Stimulated activated naive CD8-positive, alpha-beta T cell treated with anti-CD3 and anti-CD28 coated beads, Interleukin-15, Interleukin-2, amounts not matched to agents 100 U/mL and 50 U/mL, for 24 hours (primary cell): ENCODE measurements at regions not wholly inside any gene's neighbourhood (a gene's known extent, or its start where the extent isn't known, plus 50 kb on each side); places are given as distances from the start of the nearest gene placed in this dataset.

Experiments used
- ATAC-seq: fragments of 150-1000 bp; cut with Tn5 transposase; one replicate; pipeline ENCODE4 v1.10.0; 2021
- DNase-seq: peaks from one replicate; pipeline ENCODE4 v3.0.0; 2021

- ATAC-seq (no peak), DNase-seq (no peak)
These were observed 218.4 kb upstream of the TMEM161B start for GRCh38 chr5:88487066-88487465.

DNA sequence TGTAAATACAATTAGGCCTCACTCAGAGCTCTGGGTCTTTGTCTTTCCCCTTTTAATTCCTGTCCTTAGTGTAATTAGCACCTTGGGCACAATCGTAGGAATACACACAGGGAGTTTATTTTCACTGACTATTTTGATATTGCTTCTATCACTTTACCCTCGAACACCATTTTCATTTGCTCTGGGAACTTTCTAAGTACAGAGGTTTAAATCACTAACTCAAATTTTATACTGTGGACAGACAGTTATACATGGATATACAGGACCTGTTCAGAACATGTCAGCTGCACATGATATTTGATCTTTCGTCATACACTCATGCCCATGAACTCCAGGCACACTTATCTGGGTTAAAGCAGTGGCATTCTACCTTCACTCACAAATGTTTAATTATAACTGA lies 217.8 kb upstream of the TMEM161B start:
- DNase-seq (no peak), ATAC-seq (no peak)

- no peak for ATAC-seq
- no peak for DNase-seq
These were observed 216.9 kb upstream of the TMEM161B start for GRCh38 chr5:88485531-88485930.

GRCh38 chr5:88483964-88484672 lies 215.5 kb upstream of the TMEM161B start:
- no peak for DNase-seq
- no peak for ATAC-seq

- ATAC-seq (no peak), DNase-seq (no peak)
These were observed 212.3 kb upstream of the TMEM161B start for GRCh38 chr5:88480801-88481499.

DNA sequence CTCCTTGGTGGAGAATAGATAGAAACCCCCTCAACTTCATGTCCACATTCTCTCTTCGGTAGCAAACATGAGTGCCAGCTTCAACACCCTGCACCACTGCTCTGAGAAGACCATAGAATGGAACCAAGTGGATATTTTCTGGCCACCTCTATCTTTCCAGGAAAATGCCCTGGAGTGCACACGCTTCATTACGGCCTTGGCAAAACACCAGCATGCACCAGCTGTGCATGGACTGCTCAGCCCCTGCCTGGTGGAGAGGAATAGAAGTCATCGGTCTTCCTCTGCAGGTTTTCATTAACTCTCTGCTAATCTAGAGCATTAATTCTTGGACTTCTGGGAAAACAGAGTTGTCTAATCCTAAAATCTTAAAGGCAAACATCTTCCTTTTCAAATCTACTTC lies 211.6 kb upstream of the TMEM161B start:
- no peak for DNase-seq
- ATAC-seq, result no peak

GRCh38 chr5:88474574-88474973 lies 205.9 kb upstream of the TMEM161B start:
- DNase-seq (no peak), ATAC-seq (no peak)

DNA sequence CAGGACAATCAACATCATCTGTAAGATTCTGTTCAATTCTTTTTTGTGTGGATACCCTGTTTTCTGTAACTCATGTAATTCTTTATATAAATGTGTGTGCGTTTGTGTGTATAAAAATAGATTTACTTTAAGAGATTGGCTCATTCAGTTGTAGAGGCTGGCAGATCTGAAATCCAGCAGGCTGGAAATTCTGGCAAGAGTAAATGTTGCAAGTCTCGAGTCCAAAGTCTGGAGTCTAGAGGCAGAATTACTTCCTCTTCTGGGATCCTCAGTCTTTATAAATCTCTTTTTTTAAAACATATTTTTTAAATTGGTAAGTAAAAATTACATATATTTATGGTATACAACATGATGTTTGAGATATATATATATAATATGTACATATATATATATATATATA lies 202.1 kb upstream of the TMEM161B start:
- ATAC-seq (no peak), DNase-seq (no peak)

GRCh38 chr5:88459971-88460370 lies 191.3 kb upstream of the TMEM161B start:
- DNase-seq (no peak), ATAC-seq (no peak)

GRCh38 chr5:88452820-88453219 lies 184.2 kb upstream of the TMEM161B start:
- DNase-seq, result no peak
- ATAC-seq, result no peak

GRCh38 chr5:88450239-88450638 lies 181.6 kb upstream of the TMEM161B start:
- ATAC-seq, result no peak

DNA sequence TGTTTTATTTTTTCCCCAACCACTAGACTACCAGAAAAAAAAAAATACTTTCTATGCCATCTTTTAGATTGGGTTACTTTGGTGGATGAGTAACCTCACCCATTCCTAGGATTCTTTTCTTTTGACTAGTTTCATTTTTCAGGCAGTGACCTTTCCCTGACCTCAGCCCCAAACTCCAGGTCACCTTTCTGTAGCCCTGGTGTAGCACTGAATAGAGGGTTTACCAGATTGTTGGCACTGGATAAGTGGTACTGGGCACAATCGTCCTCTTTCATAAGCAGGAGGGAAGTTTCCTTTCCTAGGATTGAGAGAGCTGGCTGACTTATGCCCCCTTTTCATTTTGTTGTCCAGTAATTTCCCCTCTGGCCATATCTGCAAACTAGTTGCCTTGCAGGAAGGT lies 169.4 kb upstream of the TMEM161B start:
- no peak for DNase-seq
- ATAC-seq, result no peak

More at GRCh38 chr5:88450239-88450638, 181.6 kb upstream of the TMEM161B start:
- DNase-seq, result no peak

DNA sequence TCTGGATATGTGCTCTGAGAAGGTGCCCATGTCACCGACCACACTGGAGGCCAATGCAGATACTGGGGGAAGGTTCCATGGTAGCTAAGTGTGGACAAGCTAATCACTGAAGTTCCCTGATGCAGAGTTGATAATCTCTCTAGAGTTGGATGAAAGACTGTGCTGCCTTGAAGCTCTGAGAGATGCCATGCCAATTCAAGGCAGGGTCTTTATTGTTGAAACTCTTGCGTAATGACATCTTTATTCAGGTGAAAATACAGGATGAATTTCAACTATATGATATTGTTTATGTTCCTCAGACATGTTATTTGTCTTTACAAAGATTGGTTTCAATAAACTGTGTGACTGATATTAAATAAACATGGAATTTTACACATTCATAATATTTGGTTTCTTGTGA lies 167.6 kb upstream of the TMEM161B start:
- no peak for ATAC-seq
- DNase-seq, result no peak

DNA sequence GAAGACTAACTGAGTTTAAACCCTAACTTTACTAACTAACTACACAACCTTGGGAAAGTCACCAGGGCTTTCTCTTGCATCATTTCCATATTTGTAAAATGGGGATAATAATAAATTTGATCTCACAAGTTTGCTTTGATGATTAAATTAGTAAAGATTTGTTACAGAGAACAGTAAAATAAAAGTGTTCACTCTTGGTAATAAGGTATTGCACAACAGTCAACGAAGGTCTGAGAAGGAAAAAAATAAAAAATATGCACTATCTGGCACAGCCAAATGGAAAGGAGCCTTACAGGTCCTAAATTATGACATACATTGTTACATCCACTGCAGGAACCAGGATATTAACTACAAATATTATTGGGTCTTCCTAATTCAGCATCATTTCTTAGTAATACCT lies 160.0 kb upstream of the TMEM161B start:
- DNase-seq, result no peak
- no peak for ATAC-seq

GRCh38 chr5:88426441-88426840 lies 157.8 kb upstream of the TMEM161B start:
- ATAC-seq, result no peak

GRCh38 chr5:88425124-88425523 lies 156.5 kb upstream of the TMEM161B start:
- DNase-seq (no peak), ATAC-seq (no peak)

More at GRCh38 chr5:88426441-88426840, 157.8 kb upstream of the TMEM161B start:
- no peak for DNase-seq

- DNase-seq (no peak), ATAC-seq (no peak)
These were observed 151.3 kb upstream of the TMEM161B start for GRCh38 chr5:88419931-88420330.

DNA sequence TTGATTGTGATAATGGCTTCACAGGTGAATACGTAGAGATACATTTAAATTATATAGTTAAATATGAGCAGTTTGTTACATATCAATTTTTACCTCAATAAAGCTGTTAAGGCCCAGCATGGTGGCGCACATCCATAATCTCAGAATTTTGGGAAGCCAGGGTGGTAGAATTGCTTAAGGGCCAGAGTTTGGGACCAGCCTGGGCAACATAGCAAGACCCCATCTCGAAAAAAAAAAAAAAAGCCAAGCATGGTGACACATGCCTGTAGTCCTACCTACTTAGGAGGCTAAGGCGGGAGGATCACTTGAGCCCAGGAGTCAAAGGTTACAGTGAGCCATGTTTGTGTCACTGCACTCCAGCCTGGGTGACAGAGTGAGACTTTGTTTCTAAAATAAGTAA lies 138.7 kb upstream of the TMEM161B start:
- no peak for DNase-seq
- no peak for ATAC-seq

- ATAC-seq, result no peak
- DNase-seq, result no peak
These were observed 137.1 kb upstream of the TMEM161B start for GRCh38 chr5:88405783-88406182.

DNA sequence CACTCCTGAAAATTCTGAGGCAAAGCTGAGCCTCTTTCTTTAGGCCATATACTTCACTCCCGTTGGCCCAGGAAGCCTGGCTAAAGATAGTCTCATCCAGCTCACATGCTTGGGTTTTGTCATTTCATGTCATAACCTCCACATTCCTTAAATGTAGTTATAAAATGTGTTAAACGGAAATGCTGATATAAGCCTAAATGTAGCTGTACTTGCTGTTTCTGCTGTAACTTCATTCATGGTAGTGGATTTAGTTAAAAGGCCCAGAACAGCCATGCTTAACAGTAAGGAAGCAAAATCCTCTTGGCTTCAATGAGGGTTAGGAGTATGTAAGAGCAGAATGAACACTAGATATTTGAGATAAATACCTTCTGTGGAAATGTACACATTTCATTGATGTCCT lies 135.8 kb upstream of the TMEM161B start:
- ATAC-seq, result no peak
- DNase-seq, result no peak

- DNase-seq, result no peak
- no peak for ATAC-seq
These were observed 133.0 kb upstream of the TMEM161B start for GRCh38 chr5:88401686-88402085.

- ATAC-seq, result no peak
- no peak for DNase-seq
These were observed 132.6 kb upstream of the TMEM161B start for GRCh38 chr5:88401228-88401627.

GRCh38 chr5:88399561-88399960 lies 130.9 kb upstream of the TMEM161B start:
- ATAC-seq (no peak), DNase-seq (no peak)

- ATAC-seq, result no peak
These were observed 129.7 kb upstream of the TMEM161B start for GRCh38 chr5:88398316-88398715.

More at GRCh38 chr5:88398316-88398715, 129.7 kb upstream of the TMEM161B start:
- no peak for DNase-seq
